GM23338 (cell line): ENCODE measurements at regions not wholly inside any gene's neighbourhood (a gene's known extent, or its start where the extent isn't known, plus 50 kb on each side); places are given as distances from the start of the nearest gene placed in this dataset.

Experiments
- ATAC-seq: fragments of 200-7000 bp; cut with Tn5 transposase; 3 replicates; pipeline ENCODE4 v1.9.1; 2020
- DNase-seq: peaks from one replicate; pipeline ENCODE4 v3.0.0-alpha.2; 2015; ENCODE audit warnings: low spot score
- H2AFZ ChIP-seq: fragments of 200-600 bp; sonication (generic); 2 replicates; pipeline ENCODE4 v1.8.0; 2016; ENCODE audit warnings: antibody characterized with exemption, mild to moderate bottlenecking, moderate library complexity
- H3F3A ChIP-seq: fragments of 200-600 bp; sonication (generic); replicated peaks from 2 replicates; pipeline ENCODE4 v1.8.0; 2017; ENCODE audit warnings: antibody characterized with exemption, mixed run types, low read depth
- H3K27ac ChIP-seq: fragments of 200-600 bp; sonication (generic); 2 replicates; pipeline ENCODE4 v1.6.1; 2016; ENCODE audit warnings: low read depth
- H3K27me3 ChIP-seq: fragments of 200-600 bp; sonication (generic); 2 replicates; pipeline ENCODE4 v1.8.0; 2016; ENCODE audit warnings: mild to moderate bottlenecking, mixed run types, moderate library complexity; ENCODE audit not compliant: insufficient read depth
- H3K36me3 ChIP-seq: fragments of 200-600 bp; sonication (generic); 2 replicates; pipeline ENCODE4 v1.8.0; 2016; ENCODE audit warnings: mild to moderate bottlenecking; ENCODE audit not compliant: insufficient read depth
- H3K4me1 ChIP-seq: fragments of 200-600 bp; sonication (generic); 2 replicates; pipeline ENCODE4 v1.8.0; 2016; ENCODE audit warnings: mild to moderate bottlenecking, moderate library complexity; ENCODE audit not compliant: insufficient read depth
- H3K4me2 ChIP-seq: fragments of 200-600 bp; sonication (generic); 2 replicates; pipeline ENCODE4 v1.7.1; 2017; ENCODE audit warnings: mixed run types
- H3K4me3 ChIP-seq: fragments of 200-600 bp; sonication (generic); 2 replicates; pipeline ENCODE4 v1.6.1; 2016; ENCODE audit warnings: mixed run types
- H3K79me2 ChIP-seq: fragments of 200-600 bp; sonication (generic); replicated peaks from 2 replicates; pipeline ENCODE4 v1.8.0; 2017; ENCODE audit warnings: mild to moderate bottlenecking; ENCODE audit not compliant: insufficient read depth
- H3K9me2 ChIP-seq: fragments of 200-600 bp; sonication (generic); 2 replicates; pipeline ENCODE4 v1.8.0; 2017; ENCODE audit not compliant: insufficient read depth
- H4K20me1 ChIP-seq: fragments of 200-600 bp; sonication (generic); replicated peaks from 2 replicates; pipeline ENCODE4 v1.8.0; 2017; ENCODE audit warnings: mild to moderate bottlenecking; ENCODE audit not compliant: insufficient read depth
- H3K27ac Mint-ChIP-seq: 2 replicates; pipeline ENCODE4 v1.8.0; 2020; ENCODE audit warnings: inconsistent platforms, mild to moderate bottlenecking, moderate library complexity, mixed read lengths
- H3K27me3 Mint-ChIP-seq: 3 replicates; pipeline ENCODE4 v1.8.0; 2022; ENCODE audit warnings: low read depth, mild to moderate bottlenecking, moderate library complexity, mixed read lengths, inconsistent platforms; ENCODE audit not compliant: insufficient read depth, poor library complexity
- H3K36me3 Mint-ChIP-seq: 3 replicates; pipeline ENCODE4 v1.8.0; 2021; ENCODE audit warnings: low read depth, mild to moderate bottlenecking, inconsistent platforms, moderate library complexity, mixed read lengths
- H3K4me1 Mint-ChIP-seq: 3 replicates; pipeline ENCODE4 v1.8.0; 2020; ENCODE audit warnings: mild to moderate bottlenecking, inconsistent platforms, mixed read lengths
- H3K4me3 Mint-ChIP-seq: 3 replicates; pipeline ENCODE4 v1.8.0; 2021; ENCODE audit warnings: moderate library complexity, mild to moderate bottlenecking, inconsistent platforms, mixed read lengths
- H3K9me3 Mint-ChIP-seq: 3 replicates; pipeline ENCODE4 v1.8.0; 2020; ENCODE audit warnings: moderate library complexity, mild to moderate bottlenecking, inconsistent platforms, mixed read lengths
- CREB1 ChIP-seq: fragments of 250-450 bp; sonication (Bioruptor Pico); IDR thresholded peaks from 2 replicates; pipeline ENCODE4 v1.5.0; 2020; ENCODE audit warnings: low read depth, mild to moderate bottlenecking, moderate library complexity
- ETS1 ChIP-seq: IDR thresholded peaks from 2 replicates; pipeline ENCODE4 v1.6.1; 2016; ENCODE audit warnings: antibody characterized with exemption
- EZH2 ChIP-seq: fragments of 200-600 bp; sonication (generic); IDR thresholded peaks from one replicate; pipeline ENCODE4 v1.8.0; 2017; ENCODE audit warnings: antibody characterized with exemption, mild to moderate bottlenecking, low read depth; ENCODE audit not compliant: unreplicated experiment
- EZH2phosphoT487 ChIP-seq: fragments of 200-600 bp; sonication (generic); IDR thresholded peaks from one replicate; pipeline ENCODE4 v1.8.1; 2018; ENCODE audit warnings: antibody characterized with exemption; ENCODE audit not compliant: unreplicated experiment
- JUNB ChIP-seq: IDR thresholded peaks from one replicate; pipeline ENCODE4 v1.6.1; 2016; ENCODE audit warnings: antibody characterized with exemption; ENCODE audit not compliant: unreplicated experiment
- NANOG ChIP-seq: IDR thresholded peaks from 2 replicates; pipeline ENCODE4 v1.6.1; 2016; ENCODE audit warnings: antibody characterized with exemption, borderline replicate concordance
- POLR2AphosphoS5 ChIP-seq: IDR thresholded peaks from 2 replicates; pipeline ENCODE4 v1.6.1; 2016; ENCODE audit warnings: antibody characterized with exemption, low read depth
- REST ChIP-seq: IDR thresholded peaks from one replicate; pipeline ENCODE4 v1.6.1; 2018; ENCODE audit warnings: antibody characterized with exemption; ENCODE audit not compliant: unreplicated experiment
- STAT1 ChIP-seq: IDR thresholded peaks from one replicate; pipeline ENCODE4 v1.6.1; 2016; ENCODE audit warnings: antibody characterized with exemption; ENCODE audit not compliant: unreplicated experiment
- ZNF114 ChIP-seq: fragments of 250-450 bp; sonication (Bioruptor Pico); IDR thresholded peaks from 2 replicates; pipeline ENCODE4 v1.5.0; 2020; ENCODE audit warnings: mild to moderate bottlenecking, moderate library complexity
- ZNF462 ChIP-seq: fragments of 250-450 bp; sonication (Bioruptor Pico); IDR thresholded peaks from 2 replicates; pipeline ENCODE4 v1.5.0; 2020; ENCODE audit warnings: mild to moderate bottlenecking, moderate library complexity

DNA sequence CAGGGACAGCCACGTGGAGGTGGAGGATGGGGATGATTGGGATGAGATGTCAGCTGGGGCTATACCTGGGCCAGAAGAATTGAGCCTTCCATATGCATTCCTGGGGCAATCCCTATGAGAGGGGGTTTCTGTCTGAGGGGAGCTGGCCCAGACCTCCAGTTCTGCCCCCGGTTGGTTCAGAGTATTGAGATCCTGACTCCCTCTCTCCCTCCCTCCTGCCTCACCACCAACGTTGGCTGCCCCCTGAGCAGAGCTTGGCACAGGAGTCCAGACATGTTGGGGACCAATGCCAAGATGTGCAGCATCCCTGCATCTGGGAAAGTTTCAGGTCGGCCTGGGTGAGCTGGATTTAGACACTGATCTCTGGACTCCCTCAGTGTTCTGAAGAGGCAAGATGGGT lies 575.2 kb upstream of the MKI67 start:
- no peak overlapping the region for H3K27ac Mint-ChIP-seq
- no peak overlapping the region for H3K27ac ChIP-seq
- no peak overlapping the region for H3K4me3 Mint-ChIP-seq
- DNase-seq (no peak), ATAC-seq (no peak)
- peaks cover 10% of the 10 kb centered on the region for H3K4me1 Mint-ChIP-seq
- H3K4me2 ChIP-seq = no peak overlapping the region
- H3K36me3 Mint-ChIP-seq = no peaks in the 10 kb centered on the region
- H3K4me3 ChIP-seq = no peak overlapping the region
- no peaks in the 10 kb centered on the region for H3K27me3 ChIP-seq
- H3K9me2 ChIP-seq = no peaks in the 10 kb centered on the region; the same call in 1 of the 2 replicates
- no peak for TF ChIP-seq EZH2
- TF ChIP-seq CREB1 = no peak
- no peak for TF ChIP-seq POLR2AphosphoS5
- TF ChIP-seq NANOG = no peak
- TF ChIP-seq REST = no peak
- no peak for TF ChIP-seq ZNF114 (CRISPR knock-in tag)
- TF ChIP-seq JUNB = no peak
- no peak for TF ChIP-seq ETS1
- TF ChIP-seq ZNF462 = no peak
- no peak for TF ChIP-seq EZH2phosphoT487
- TF ChIP-seq STAT1 = no peak
- H3K4me1 ChIP-seq = peaks cover 10% of the 10 kb centered on the region
- H3K79me2 ChIP-seq = no peaks in the 10 kb centered on the region
- no peaks in the 10 kb centered on the region for H3K36me3 ChIP-seq
- H4K20me1 ChIP-seq = no peaks in the 10 kb centered on the region
- H3K27me3 Mint-ChIP-seq = no peaks in the 10 kb centered on the region
- no peak overlapping the region for H2AFZ ChIP-seq
- H3K9me3 Mint-ChIP-seq = no peaks in the 10 kb centered on the region; the same call in 2 of the 3 replicates
- H3F3A ChIP-seq = no peaks in the 10 kb centered on the region
